Neural progenitor cell (in vitro differentiated cells): ENCODE measurements at regions not wholly inside any gene's neighbourhood (a gene's known extent, or its start where the extent isn't known, plus 50 kb on each side); places are given as distances from the start of the nearest gene placed in this dataset.

Experiments used
- DNase-seq: peaks from one replicate; pipeline ENCODE4 v3.0.0-alpha.2; 2016; ENCODE audit warnings: low spot score
- H2AFZ ChIP-seq: fragments of 200-600 bp; sonication (generic); replicated peaks from 2 replicates; pipeline ENCODE4 v1.6.1; 2016; ENCODE audit warnings: antibody characterized with exemption
- H3F3A ChIP-seq: fragments of 200-600 bp; sonication (generic); 2 replicates; pipeline ENCODE4 v1.6.1; 2016; ENCODE audit warnings: antibody characterized with exemption, low read depth
- H3K27ac ChIP-seq: fragments of 200-600 bp; sonication (generic); 2 replicates; pipeline ENCODE4 v1.5.1; 2016; ENCODE audit warnings: mild to moderate bottlenecking
- H3K27me3 ChIP-seq: fragments of 200-600 bp; sonication (generic); 2 replicates; pipeline ENCODE4 v1.6.1; 2016; ENCODE audit warnings: mild to moderate bottlenecking, moderate library complexity
- H3K36me3 ChIP-seq: fragments of 200-600 bp; sonication (generic); 2 replicates; pipeline ENCODE4 v1.5.1; 2016
- H3K4me1 ChIP-seq: fragments of 200-600 bp; sonication (generic); 2 replicates; pipeline ENCODE4 v1.6.1; 2016; ENCODE audit warnings: mixed run types
- H3K4me2 ChIP-seq: fragments of 200-600 bp; sonication (generic); 2 replicates; pipeline ENCODE4 v1.6.1; 2016
- H3K4me3 ChIP-seq: fragments of 200-600 bp; sonication (generic); 2 replicates; pipeline ENCODE4 v1.5.1; 2016
- H3K79me2 ChIP-seq: fragments of 200-600 bp; sonication (generic); 2 replicates; pipeline ENCODE4 v1.6.1; 2016; ENCODE audit warnings: low read depth
- H3K9ac ChIP-seq: fragments of 200-600 bp; sonication (generic); 2 replicates; pipeline ENCODE4 v1.6.1; 2016
- H3K9me3 ChIP-seq: fragments of 200-600 bp; sonication (generic); 2 replicates; pipeline ENCODE4 v1.5.1; 2016; ENCODE audit warnings: low read depth
- H4K20me1 ChIP-seq: fragments of 200-600 bp; sonication (generic); 2 replicates; pipeline ENCODE4 v1.6.1; 2016; ENCODE audit warnings: low read depth
- H3K27ac Mint-ChIP-seq: 3 replicates; pipeline ENCODE4 v1.8.0; 2021; ENCODE audit warnings: mixed read lengths
- H3K27me3 Mint-ChIP-seq: 2 replicates; pipeline ENCODE4 v1.8.0; 2022; ENCODE audit warnings: low read depth, mild to moderate bottlenecking, inconsistent platforms, moderate library complexity, mixed read lengths; ENCODE audit not compliant: insufficient read depth
- H3K36me3 Mint-ChIP-seq: 3 replicates; pipeline ENCODE4 v1.8.0; 2021; ENCODE audit warnings: mixed read lengths
- H3K4me1 Mint-ChIP-seq: 3 replicates; pipeline ENCODE4 v1.8.0; 2021; ENCODE audit warnings: mixed read lengths
- H3K4me3 Mint-ChIP-seq: 3 replicates; pipeline ENCODE4 v1.8.0; 2021; ENCODE audit warnings: mild to moderate bottlenecking, moderate library complexity, mixed read lengths
- H3K9me3 Mint-ChIP-seq: 3 replicates; pipeline ENCODE4 v1.8.0; 2020; ENCODE audit warnings: mixed read lengths
- CTCF ChIP-seq: fragments of 200-600 bp; sonication (generic); IDR thresholded peaks from 2 replicates; pipeline ENCODE4 v1.5.1; 2017; ENCODE audit warnings: antibody characterized with exemption, mild to moderate bottlenecking
- EZH2 ChIP-seq: fragments of 200-600 bp; sonication (generic); IDR thresholded peaks from 2 replicates; pipeline ENCODE4 v1.6.1; 2017; ENCODE audit warnings: antibody characterized with exemption, mild to moderate bottlenecking, moderate library complexity
- EZH2phosphoT487 ChIP-seq: fragments of 200-600 bp; sonication (generic); IDR thresholded peaks from 2 replicates; pipeline ENCODE4 v1.6.1; 2017; ENCODE audit warnings: antibody characterized with exemption

- Histone ChIP-seq H3F3A (no peaks in the 10 kb centered on the region), H2AFZ (no peak overlapping the region), H3K9ac (no peak overlapping the region), H3K79me2 (no peaks in the 10 kb centered on the region), H3K27ac (no peak overlapping the region), H3K9me3 (no peaks in the 10 kb centered on the region), H3K36me3 (no peaks in the 10 kb centered on the region), H3K4me2 (no peak overlapping the region), H3K27me3 (no peaks in the 10 kb centered on the region), H4K20me1 (no peaks in the 10 kb centered on the region), H3K4me3 (no peak overlapping the region), H3K4me1 (peaks cover under 1% of the 10 kb centered on the region)
- Mint-ChIP-seq H3K4me1 (peaks cover 5% of the 10 kb centered on the region), H3K27me3 (peaks cover 3% of the 10 kb centered on the region), H3K4me3 (no peak overlapping the region), H3K27ac (no peak overlapping the region), H3K36me3 (no peaks in the 10 kb centered on the region), H3K9me3 (peaks cover 8% of the 10 kb centered on the region)
- DNase-seq = no peak
- TF ChIP-seq CTCF = no peak
- TF ChIP-seq EZH2 = no peak
- no peak for TF ChIP-seq EZH2phosphoT487
Observed at GRCh38 chr5:96112703-96113102, 151.1 kb upstream of the ELL2 start.

GRCh38 chr5:96112123-96112670 lies 150.5 kb upstream of the ELL2 start:
- no peak for DNase-seq
- H3K4me2 ChIP-seq = no peak overlapping the region
- no peaks in the 10 kb centered on the region for H3K36me3 ChIP-seq
- no peaks in the 10 kb centered on the region for H3K36me3 Mint-ChIP-seq
- no peak overlapping the region for H3K27ac Mint-ChIP-seq
- TF ChIP-seq EZH2 = no peak
- no peak for TF ChIP-seq EZH2phosphoT487
- TF ChIP-seq CTCF = no peak
- H3K9me3 ChIP-seq = no peaks in the 10 kb centered on the region
- no peaks in the 10 kb centered on the region for H3K27me3 ChIP-seq
- no peak overlapping the region for H3K4me3 ChIP-seq
- H3F3A ChIP-seq = no peaks in the 10 kb centered on the region
- peaks cover 5% of the 10 kb centered on the region for H3K4me1 Mint-ChIP-seq
- H3K9me3 Mint-ChIP-seq = peaks cover 8% of the 10 kb centered on the region
- no peaks in the 10 kb centered on the region for H3K4me1 ChIP-seq
- H3K4me3 Mint-ChIP-seq = no peak overlapping the region
- no peak overlapping the region for H3K9ac ChIP-seq
- peaks cover 3% of the 10 kb centered on the region for H3K27me3 Mint-ChIP-seq
- H3K27ac ChIP-seq = no peak overlapping the region
- H4K20me1 ChIP-seq = no peaks in the 10 kb centered on the region
- no peaks in the 10 kb centered on the region for H3K79me2 ChIP-seq
- H2AFZ ChIP-seq = no peak overlapping the region

- Mint-ChIP-seq H3K4me1 (peaks cover 5% of the 10 kb centered on the region), H3K4me3 (no peak overlapping the region), H3K36me3 (no peaks in the 10 kb centered on the region), H3K27me3 (peaks cover 3% of the 10 kb centered on the region), H3K9me3 (peaks cover 8% of the 10 kb centered on the region), H3K27ac (no peak overlapping the region)
- Histone ChIP-seq H3K4me3 (no peak overlapping the region), H3K9me3 (no peaks in the 10 kb centered on the region), H3K4me1 (no peaks in the 10 kb centered on the region), H3K27ac (no peak overlapping the region), H3K27me3 (no peaks in the 10 kb centered on the region), H3F3A (no peaks in the 10 kb centered on the region), H3K9ac (no peak overlapping the region), H2AFZ (no peak overlapping the region), H3K79me2 (no peaks in the 10 kb centered on the region), H3K4me2 (no peak overlapping the region), H4K20me1 (no peaks in the 10 kb centered on the region), H3K36me3 (no peaks in the 10 kb centered on the region)
- TF ChIP-seq EZH2phosphoT487 (no peak), EZH2 (no peak), CTCF (no peak)
- DNase-seq = no peak
Observed at GRCh38 chr5:96111080-96111756, 149.6 kb upstream of the ELL2 start.
